CD4-positive, alpha-beta memory T cell (primary cell): ENCODE measurements at regions not wholly inside any gene's neighbourhood (a gene's known extent, or its start where the extent isn't known, plus 50 kb on each side); places are given as distances from the start of the nearest gene placed in this dataset.

ENCODE experiments used
- CTCF ChIA-PET: fragments of 350-600 bp; sonication (Branson Sonifier 250); formaldehyde crosslinking; loops from one replicate; lab custom pipeline; 2021; ENCODE audit warnings: inconsistent platforms; ENCODE audit not compliant: partially characterized antibody; lab: Charles Lee
- POLR2A ChIA-PET: fragments of 350-600 bp; sonication (Branson Sonifier 250); formaldehyde crosslinking; loops from one replicate; lab custom pipeline; 2021; ENCODE audit not compliant: partially characterized antibody; lab: Charles Lee
- DNase-seq, 5 donors: peaks; one replicate each; pipeline versions ENCODE4 v3.0.0 to v3.0.0-alpha.2; 2020 to 2022; ENCODE audit warnings: mixed read lengths in 1 of 5
- H3K27ac ChIP-seq: one replicate; pipeline ENCODE4 v1.7.0; 2013; ENCODE audit warnings: low read depth, low read length
- H3K27me3 ChIP-seq: 2 replicates; pipeline ENCODE4 v1.7.0; 2013; ENCODE audit warnings: mild to moderate bottlenecking, low read length, moderate library complexity; ENCODE audit not compliant: insufficient read depth
- H3K36me3 ChIP-seq: 2 replicates; pipeline ENCODE4 v1.7.0; 2013; ENCODE audit warnings: mild to moderate bottlenecking, low read length, moderate library complexity; ENCODE audit not compliant: insufficient read depth
- H3K4me1 ChIP-seq: 2 replicates; pipeline ENCODE4 v1.7.0; 2013; ENCODE audit warnings: mild to moderate bottlenecking, low read length, moderate library complexity; ENCODE audit not compliant: insufficient read depth
- H3K4me3 ChIP-seq, 2 donors: one replicate each; pipeline ENCODE4 v1.7.0; 2013; ENCODE audit warnings: low read length in 2 of 2, mild to moderate bottlenecking in 1 of 2
- H3K9me3 ChIP-seq, 2 donors: one replicate each; pipeline ENCODE4 v1.7.0; 2013; ENCODE audit warnings: low read length in 2 of 2, control low read depth in 1 of 2; ENCODE audit not compliant: control insufficient read depth in 1 of 2
- H3K27ac Mint-ChIP-seq, 7 donors: one replicate each; pipeline ENCODE4 v1.8.0; 2020 to 2021; ENCODE audit warnings: mixed read lengths in 7 of 7, mild to moderate bottlenecking in 6 of 7, inconsistent platforms in 3 of 7, moderate library complexity in 3 of 7
- H3K27me3 Mint-ChIP-seq, 2 donors: one replicate each; pipeline ENCODE4 v1.8.0; 2020 to 2021; ENCODE audit warnings: mixed read lengths in 2 of 2
- H3K36me3 Mint-ChIP-seq, 2 donors: one replicate each; pipeline ENCODE4 v1.8.0; 2020 to 2021; ENCODE audit warnings: mixed read lengths in 2 of 2, inconsistent platforms in 1 of 2, mild to moderate bottlenecking in 1 of 2
- H3K4me1 Mint-ChIP-seq, 4 donors: one replicate each; pipeline ENCODE4 v1.8.0; 2020 to 2021; ENCODE audit warnings: mixed read lengths in 4 of 4, mild to moderate bottlenecking in 1 of 4
- H3K4me3 Mint-ChIP-seq, 8 donors: one replicate each; pipeline ENCODE4 v1.8.0; 2020 to 2021; ENCODE audit warnings: mixed read lengths in 8 of 8, mild to moderate bottlenecking in 7 of 8, moderate library complexity in 6 of 8, inconsistent platforms in 3 of 8
- H3K9me3 Mint-ChIP-seq, 8 donors: one replicate each; pipeline ENCODE4 v1.8.0; 2020 to 2021; ENCODE audit warnings: mixed read lengths in 8 of 8, mild to moderate bottlenecking in 5 of 8, inconsistent platforms in 3 of 8, moderate library complexity in 1 of 8
- intact Hi-C: fragments of 100-400 bp; cut with micrococcal nuclease; formaldehyde crosslinking; loops from one replicate; pipeline ENCODE4 v1.15.1; 2023

- Mint-ChIP-seq H3K27ac (no peak overlapping the region), H3K27me3 (peaks cover 0 to 2% of the 10 kb centered on the region in 2 donors), H3K36me3 (no peaks in the 10 kb centered on the region), H3K9me3 (peaks cover 0 to 15% (median 6%) of the 10 kb centered on the region in 8 donors), H3K4me1 (no peaks in the 10 kb centered on the region), H3K4me3 (no peak overlapping the region)
- Histone ChIP-seq H3K27ac (no peak overlapping the region), H3K9me3 (no peaks in the 10 kb centered on the region), H3K27me3 (no peaks in the 10 kb centered on the region), H3K36me3 (no peaks in the 10 kb centered on the region), H3K4me3 (no peak overlapping the region), H3K4me1 (no peaks in the 10 kb centered on the region)
- intact Hi-C loops: no loop called here
- DNase-seq: no peak
- POLR2A ChIA-PET: no interaction called here
- CTCF ChIA-PET: interaction anchor here (1.7 kb wide), 1 partner anchor 23 kb away, joined by 3 read pairs; no protein-coding TSS in a partner anchor
Measured at GRCh38 chr3:63751459-63751858, 67.6 kb upstream of the C3orf49 start.

GRCh38 chr3:63753567-63753966, 65.5 kb upstream of the C3orf49 start:
- Mint-ChIP-seq H3K9me3 (peaks cover 0 to 5% (median under 1%) of the 10 kb centered on the region in 8 donors), H3K27me3 (peaks cover 0 to 1% of the 10 kb centered on the region in 2 donors), H3K4me1 (no peaks in the 10 kb centered on the region), H3K36me3 (no peaks in the 10 kb centered on the region), H3K27ac (no peak overlapping the region), H3K4me3 (no peak overlapping the region)
- POLR2A ChIA-PET: no interaction called here
- no peak for DNase-seq
- intact Hi-C loops: no loop called here
- Histone ChIP-seq H3K36me3 (no peaks in the 10 kb centered on the region), H3K27me3 (no peaks in the 10 kb centered on the region), H3K4me3 (no peak overlapping the region), H3K4me1 (no peaks in the 10 kb centered on the region), H3K9me3 (no peaks in the 10 kb centered on the region), H3K27ac (no peak overlapping the region)
- CTCF ChIA-PET: no interaction called here

GRCh38 chr3:63753995-63754394, 65.1 kb upstream of the C3orf49 start:
- CTCF ChIA-PET: no interaction called here
- no peak overlapping the region for H3K27ac Mint-ChIP-seq
- intact Hi-C loops: no loop called here
- POLR2A ChIA-PET: no interaction called here
- Histone ChIP-seq H3K27me3 (no peaks in the 10 kb centered on the region), H3K36me3 (no peaks in the 10 kb centered on the region), H3K4me1 (no peaks in the 10 kb centered on the region), H3K27ac (no peak overlapping the region), H3K9me3 (no peaks in the 10 kb centered on the region), H3K4me3 (no peak overlapping the region)
- no peaks in the 10 kb centered on the region for H3K4me1 Mint-ChIP-seq
- H3K4me3 Mint-ChIP-seq: no peak overlapping the region
- H3K36me3 Mint-ChIP-seq: no peaks in the 10 kb centered on the region
- H3K27me3 Mint-ChIP-seq: peaks cover 0 to 1% of the 10 kb centered on the region in 2 donors
- no peak for DNase-seq
- peaks cover 0 to 4% (median under 1%) of the 10 kb centered on the region in 8 donors for H3K9me3 Mint-ChIP-seq

- H3K36me3 ChIP-seq: no peaks in the 10 kb centered on the region
- intact Hi-C loops: no loop called here
- H3K4me1 ChIP-seq: no peaks in the 10 kb centered on the region
- H3K27me3 ChIP-seq: peaks cover 4% of the 10 kb centered on the region
- H3K9me3 ChIP-seq: no peaks in the 10 kb centered on the region
- DNase-seq: no peak
- Mint-ChIP-seq H3K36me3 (no peaks in the 10 kb centered on the region), H3K27me3 (peaks cover 2 to 6% of the 10 kb centered on the region in 2 donors), H3K9me3 (peaks cover 0 to 14% (median 0%) of the 10 kb centered on the region in 8 donors), H3K4me3 (no peak overlapping the region), H3K4me1 (no peaks in the 10 kb centered on the region), H3K27ac (no peak overlapping the region)
- ChIA-PET POLR2A (no interaction called here), CTCF (no interaction called here)
- no peak overlapping the region for H3K27ac ChIP-seq
- no peak overlapping the region for H3K4me3 ChIP-seq
Measured at GRCh38 chr3:63762180-63762579, 56.9 kb upstream of the C3orf49 start.

GRCh38 chr3:63762934-63763550, 56.1 kb upstream of the C3orf49 start:
- ChIA-PET CTCF (no interaction called here), POLR2A (no interaction called here)
- Histone ChIP-seq H3K36me3 (no peaks in the 10 kb centered on the region), H3K9me3 (no peaks in the 10 kb centered on the region), H3K27me3 (peaks cover 4% of the 10 kb centered on the region), H3K27ac (no peak overlapping the region), H3K4me3 (no peak overlapping the region), H3K4me1 (no peaks in the 10 kb centered on the region)
- H3K27me3 Mint-ChIP-seq: peaks cover 2 to 6% of the 10 kb centered on the region in 2 donors
- H3K27ac Mint-ChIP-seq: no peak overlapping the region
- H3K4me1 Mint-ChIP-seq: no peaks in the 10 kb centered on the region
- no peak for DNase-seq
- H3K36me3 Mint-ChIP-seq: no peaks in the 10 kb centered on the region
- intact Hi-C loops: no loop called here
- H3K9me3 Mint-ChIP-seq: peaks cover 0 to 14% (median 0%) of the 10 kb centered on the region in 8 donors
- no peak overlapping the region for H3K4me3 Mint-ChIP-seq

GRCh38 chr3:63764511-63764910, 54.6 kb upstream of the C3orf49 start:
- DNase-seq: no peak
- Mint-ChIP-seq H3K4me3 (no peak overlapping the region), H3K27ac (no peak overlapping the region), H3K9me3 (peaks cover 0 to 14% (median 0%) of the 10 kb centered on the region in 8 donors), H3K4me1 (no peaks in the 10 kb centered on the region), H3K27me3 (peaks cover 2 to 5% of the 10 kb centered on the region in 2 donors), H3K36me3 (no peaks in the 10 kb centered on the region)
- H3K27me3 ChIP-seq: peaks cover 4% of the 10 kb centered on the region
- ChIA-PET CTCF (no interaction called here), POLR2A (no interaction called here)
- no peak overlapping the region for H3K27ac ChIP-seq
- H3K4me1 ChIP-seq: no peaks in the 10 kb centered on the region
- H3K4me3 ChIP-seq: no peak overlapping the region
- no peaks in the 10 kb centered on the region for H3K36me3 ChIP-seq
- intact Hi-C loops: no loop called here
- H3K9me3 ChIP-seq: no peaks in the 10 kb centered on the region

- no peak overlapping the region for H3K4me3 Mint-ChIP-seq
- H3K4me3 ChIP-seq: no peak overlapping the region
- peaks cover 4% of the 10 kb centered on the region for H3K27me3 ChIP-seq
- ChIA-PET CTCF (no interaction called here), POLR2A (no interaction called here)
- intact Hi-C loops: no loop called here
- no peaks in the 10 kb centered on the region for H3K9me3 ChIP-seq
- DNase-seq: no peak
- H3K36me3 ChIP-seq: no peaks in the 10 kb centered on the region
- H3K36me3 Mint-ChIP-seq: no peaks in the 10 kb centered on the region
- H3K4me1 ChIP-seq: no peaks in the 10 kb centered on the region
- peaks cover 4 to 5% of the 10 kb centered on the region in 2 donors for H3K27me3 Mint-ChIP-seq
- H3K27ac ChIP-seq: no peak overlapping the region
- H3K9me3 Mint-ChIP-seq: peaks cover 0 to 14% (median 0%) of the 10 kb centered on the region in 8 donors
- H3K27ac Mint-ChIP-seq: no peak overlapping the region
- no peaks in the 10 kb centered on the region for H3K4me1 Mint-ChIP-seq
Measured at GRCh38 chr3:63766261-63766660, 52.8 kb upstream of the C3orf49 start.
